Activated CD8-positive, alpha-beta memory T cell treated with anti-CD3 and anti-CD28 coated beads, Interleukin-2, amount 50 U/mL, for 1 hour (primary cell): ENCODE measurements at regions not wholly inside any gene's neighbourhood (a gene's known extent, or its start where the extent isn't known, plus 50 kb on each side); places are given as distances from the start of the nearest gene placed in this dataset.
"Not testable (repeated sequence)": the region's sequence is repeated elsewhere in the genome, so short reads cannot be mapped to it uniquely, and the experiment has no call there.

ENCODE experiments used
- DNase-seq: peaks from one replicate; pipeline ENCODE4 v3.0.0-alpha.2; 2020; ENCODE audit errors: extremely low read depth

- no peak for DNase-seq
Observed at GRCh38 chr20:63145156-63145555, 70.8 kb downstream of the YTHDF1 start.

GRCh38 chr20:63142933-63143332 is 73.0 kb downstream of the YTHDF1 start:
- DNase-seq, result no peak

- DNase-seq, result no peak
Observed at GRCh38 chr20:63141531-63141930, 74.4 kb downstream of the YTHDF1 start.

GRCh38 chr20:63140514-63141433 is 75.2 kb downstream of the YTHDF1 start:
- DNase-seq, result no peak

- DNase-seq, result no peak
Observed at GRCh38 chr20:63139837-63140236, 76.1 kb downstream of the YTHDF1 start.

GRCh38 chr20:63139356-63139755 is 76.6 kb downstream of the YTHDF1 start:
- DNase-seq, result no peak

- no peak for DNase-seq
Observed at GRCh38 chr20:63138855-63139341, 77.0 kb downstream of the YTHDF1 start.

- no peak for DNase-seq
Observed at GRCh38 chr20:63137851-63138415, 78.0 kb downstream of the YTHDF1 start.

- no peak for DNase-seq
Observed at GRCh38 chr20:63136296-63136695, 79.6 kb downstream of the YTHDF1 start.

- no peak for DNase-seq
Observed at GRCh38 chr20:63135411-63135810, 80.5 kb downstream of the YTHDF1 start.

- not testable (repeated sequence) for DNase-seq
Observed at GRCh38 chr20:63134711-63135361, 81.1 kb downstream of the YTHDF1 start.

- no peak for DNase-seq
Observed at GRCh38 chr20:63134201-63134612, 81.7 kb downstream of the YTHDF1 start.

- DNase-seq, result no peak
Observed at GRCh38 chr20:63133481-63134091, 82.3 kb downstream of the YTHDF1 start.

- DNase-seq, result no peak
Observed at GRCh38 chr20:63132715-63133471, 83.0 kb downstream of the YTHDF1 start.

GRCh38 chr20:63132131-63132714 is 83.7 kb downstream of the YTHDF1 start:
- DNase-seq, result no peak

- no peak for DNase-seq
Observed at GRCh38 chr20:63130658-63131577, 85.0 kb downstream of the YTHDF1 start.

- no peak for DNase-seq
Observed at GRCh38 chr20:63129991-63130657, 85.8 kb downstream of the YTHDF1 start.

GRCh38 chr20:63129376-63129965 is 86.5 kb downstream of the YTHDF1 start:
- no peak for DNase-seq

GRCh38 chr20:63128956-63129355 is 87.0 kb downstream of the YTHDF1 start:
- DNase-seq, result no peak
